Esophagus muscularis mucosa (tissue), 3 donors: ENCODE measurements at regions not wholly inside any gene's neighbourhood (a gene's known extent, or its start where the extent isn't known, plus 50 kb on each side); places are given as distances from the start of the nearest gene placed in this dataset.

Experiments used
- CTCF ChIP-seq, 3 experiments: fragments of 200-600 bp in 2 of 3; fragments of 450-650 bp in 1 of 3; sonication (generic) in 2 of 3; IDR thresholded peaks; one replicate each; pipeline ENCODE4 v1.5.1; 2017 to 2019; ENCODE audit warnings: antibody characterized with exemption in 3 of 3, mild to moderate bottlenecking in 2 of 3, moderate library complexity in 1 of 3
- POLR2A ChIP-seq: fragments of 450-650 bp; IDR thresholded peaks from one replicate; pipeline ENCODE4 v1.6.1; 2017; ENCODE audit warnings: antibody characterized with exemption, moderate library complexity, mild to moderate bottlenecking, low read depth

DNA sequence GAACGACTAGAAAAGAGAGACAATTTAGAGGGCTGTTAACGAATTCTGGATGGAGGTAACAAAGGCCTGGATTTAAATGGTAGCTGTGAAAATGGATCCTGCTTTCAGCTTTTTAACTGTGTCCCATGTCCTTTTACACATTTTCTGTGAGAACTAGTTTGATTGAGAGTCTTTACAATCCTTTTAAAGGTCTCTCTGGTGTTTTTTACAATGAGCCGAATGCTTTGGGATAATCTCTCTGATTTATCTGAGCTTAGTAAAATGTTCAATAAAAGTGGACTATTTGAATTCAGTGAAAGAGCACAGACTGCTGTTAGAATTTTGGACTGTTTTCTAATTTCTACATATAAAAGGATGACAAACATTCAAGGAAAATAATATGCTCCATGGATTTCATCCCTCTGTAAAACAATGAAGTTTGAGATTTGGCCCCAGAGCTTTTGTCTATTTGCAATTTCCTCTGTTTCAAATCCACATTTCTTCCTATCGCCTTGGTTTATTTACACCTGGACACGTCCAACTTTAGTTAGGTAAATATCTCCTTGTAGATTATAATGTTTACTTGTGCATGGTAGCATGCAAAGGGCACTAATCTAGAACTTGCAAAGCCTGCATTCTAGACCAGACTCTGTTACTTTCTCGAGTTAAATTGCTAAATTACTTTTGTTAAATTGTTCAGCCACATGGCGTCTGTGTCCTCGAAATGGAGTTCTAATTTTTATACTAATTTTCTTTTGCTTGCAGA lies 871.0 kb upstream of the CITED2 start:
- TF ChIP-seq CTCF (IDR thresholded peaks at IDR 0.05) (no peak), POLR2A (no peak)
